AG08395 (cell line): ENCODE measurements at regions not wholly inside any gene's neighbourhood (a gene's known extent, or its start where the extent isn't known, plus 50 kb on each side); places are given as distances from the start of the nearest gene placed in this dataset.
"Not testable (repeated sequence)": the region's sequence is repeated elsewhere in the genome, so short reads cannot be mapped to it uniquely, and the experiment has no call there.

Experiments
- DNase-seq: peaks from one replicate; pipeline ENCODE4 v3.0.0; 2012; ENCODE audit warnings: mixed read lengths, low spot score

GRCh38 chr1:182163821-182164223 lies 102.3 kb upstream of the ZNF648 start:
- DNase-seq = peak; percentile 68

- DNase-seq = no peak
These were observed 97.9 kb upstream of the ZNF648 start for GRCh38 chr1:182159443-182159842.

GRCh38 chr1:182157187-182157586 lies 95.7 kb upstream of the ZNF648 start:
- no peak for DNase-seq

GRCh38 chr1:182154425-182154824 lies 92.9 kb upstream of the ZNF648 start:
- DNase-seq = not testable (repeated sequence)

- peak; percentile 68 for DNase-seq
These were observed 88.0 kb upstream of the ZNF648 start for GRCh38 chr1:182149411-182149965.

GRCh38 chr1:182147951-182148350 lies 86.4 kb upstream of the ZNF648 start:
- no peak for DNase-seq

GRCh38 chr1:182147136-182147820 lies 85.8 kb upstream of the ZNF648 start:
- no peak for DNase-seq

- no peak for DNase-seq
These were observed 84.8 kb upstream of the ZNF648 start for GRCh38 chr1:182146286-182146685.

GRCh38 chr1:182145441-182145840 lies 83.9 kb upstream of the ZNF648 start:
- DNase-seq = no peak

GRCh38 chr1:182144646-182145030 lies 83.1 kb upstream of the ZNF648 start:
- no peak for DNase-seq

- peak; percentile 59 for DNase-seq
These were observed 82.5 kb upstream of the ZNF648 start for GRCh38 chr1:182143825-182144645.

- peak; percentile 79 for DNase-seq
These were observed 81.7 kb upstream of the ZNF648 start for GRCh38 chr1:182143154-182143657.

GRCh38 chr1:182142621-182143020 lies 81.1 kb upstream of the ZNF648 start:
- no peak for DNase-seq

- DNase-seq = no peak
These were observed 79.5 kb upstream of the ZNF648 start for GRCh38 chr1:182141040-182141439.

GRCh38 chr1:182139496-182139895 lies 78.0 kb upstream of the ZNF648 start:
- no peak for DNase-seq

GRCh38 chr1:182137546-182137945 lies 76.0 kb upstream of the ZNF648 start:
- DNase-seq = no peak

GRCh38 chr1:182135946-182136345 lies 74.4 kb upstream of the ZNF648 start:
- DNase-seq = no peak

- DNase-seq = no peak
These were observed 72.7 kb upstream of the ZNF648 start for GRCh38 chr1:182134257-182134656.

GRCh38 chr1:182133181-182133580 lies 71.7 kb upstream of the ZNF648 start:
- no peak for DNase-seq

- no peak for DNase-seq
These were observed 67.9 kb upstream of the ZNF648 start for GRCh38 chr1:182129398-182129797.

- DNase-seq = no peak
These were observed 67.0 kb upstream of the ZNF648 start for GRCh38 chr1:182128502-182128901.

- no peak for DNase-seq
These were observed 66.1 kb upstream of the ZNF648 start for GRCh38 chr1:182127656-182128055.

GRCh38 chr1:182126272-182126800 lies 64.8 kb upstream of the ZNF648 start:
- DNase-seq = no peak
